ENCODE measurements at regions not wholly inside any gene's neighbourhood (a gene's known extent, or its start where the extent isn't known, plus 50 kb on each side); places are given as distances from the start of the nearest gene placed in this dataset.

- Histone ChIP-seq H3K27ac (no peak overlapping the region), H3K27me3 (replicated peaks) (no peaks in the 10 kb centered on the region), H3K36me3 (replicated peaks) (no peaks in the 10 kb centered on the region), H3K4me3 (ENCODE audit: low read depth, low read length) (no peak overlapping the region)
- no peak for DNase-seq
- TF ChIP-seq, protein P1, sequence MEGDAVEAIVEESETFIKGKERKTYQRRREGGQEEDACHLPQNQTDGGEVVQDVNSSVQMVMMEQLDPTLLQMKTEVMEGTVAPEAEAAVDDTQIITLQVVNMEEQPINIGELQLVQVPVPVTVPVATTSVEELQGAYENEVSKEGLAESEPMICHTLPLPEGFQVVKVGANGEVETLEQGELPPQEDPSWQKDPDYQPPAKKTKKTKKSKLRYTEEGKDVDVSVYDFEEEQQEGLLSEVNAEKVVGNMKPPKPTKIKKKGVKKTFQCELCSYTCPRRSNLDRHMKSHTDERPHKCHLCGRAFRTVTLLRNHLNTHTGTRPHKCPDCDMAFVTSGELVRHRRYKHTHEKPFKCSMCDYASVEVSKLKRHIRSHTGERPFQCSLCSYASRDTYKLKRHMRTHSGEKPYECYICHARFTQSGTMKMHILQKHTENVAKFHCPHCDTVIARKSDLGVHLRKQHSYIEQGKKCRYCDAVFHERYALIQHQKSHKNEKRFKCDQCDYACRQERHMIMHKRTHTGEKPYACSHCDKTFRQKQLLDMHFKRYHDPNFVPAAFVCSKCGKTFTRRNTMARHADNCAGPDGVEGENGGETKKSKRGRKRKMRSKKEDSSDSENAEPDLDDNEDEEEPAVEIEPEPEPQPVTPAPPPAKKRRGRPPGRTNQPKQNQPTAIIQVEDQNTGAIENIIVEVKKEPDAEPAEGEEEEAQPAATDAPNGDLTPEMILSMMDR (IDR thresholded peaks at IDR 0.05; ENCODE audit: low read depth, low read length, missing control alignments), result no peak
- in situ Hi-C loops (cut with HindIII; ENCODE audit: low pct_ligation_motif_present, low sequenced_read_pairs), result no loop called here
Observed at GRCh38 chr9:78397045-78397444, 100.1 kb downstream of the PSAT1 start.

DNA sequence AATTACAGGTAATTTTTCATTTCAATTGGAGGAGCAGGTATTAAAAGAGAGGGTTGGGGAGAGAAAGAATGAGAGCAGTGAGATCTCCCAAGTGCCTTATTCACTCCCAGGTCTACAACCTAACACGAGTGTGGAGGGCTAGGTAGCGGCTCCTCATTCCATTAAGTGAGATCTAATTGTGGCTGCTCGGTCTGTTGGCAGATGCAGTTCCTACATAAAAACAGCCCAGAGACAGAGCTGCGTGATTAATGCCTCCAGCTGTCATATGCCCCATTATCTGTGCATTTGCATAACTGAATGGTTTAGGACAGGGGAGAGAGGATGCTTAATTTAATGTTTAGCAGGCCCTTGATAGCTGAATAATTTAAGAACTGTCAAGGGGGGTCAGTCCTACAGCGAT lies 100.5 kb downstream of the PSAT1 start:
- no peak overlapping the region for H3K4me3 ChIP-seq (ENCODE audit: low read depth, low read length)
- TF ChIP-seq, protein P1 (IDR thresholded peaks at IDR 0.05; ENCODE audit: low read depth, low read length, missing control alignments), result no peak
- in situ Hi-C loops (cut with HindIII; ENCODE audit: low pct_ligation_motif_present, low sequenced_read_pairs), result no loop called here
- H3K27ac ChIP-seq, result no peak overlapping the region
- H3K36me3 ChIP-seq (replicated peaks), result no peaks in the 10 kb centered on the region
- H3K27me3 ChIP-seq (replicated peaks), result no peaks in the 10 kb centered on the region
- DNase-seq, result no peak

- Histone ChIP-seq H3K4me3 (ENCODE audit: low read depth, low read length) (no peak overlapping the region), H3K36me3 (replicated peaks) (no peaks in the 10 kb centered on the region), H3K27me3 (replicated peaks) (no peaks in the 10 kb centered on the region), H3K27ac (no peak overlapping the region)
- in situ Hi-C loops (cut with HindIII; ENCODE audit: low pct_ligation_motif_present, low sequenced_read_pairs), result no loop called here
- TF ChIP-seq, protein P1 (IDR thresholded peaks at IDR 0.05; ENCODE audit: low read depth, low read length, missing control alignments), result no peak
- no peak for DNase-seq
Observed at GRCh38 chr9:78399153-78399552, 102.2 kb downstream of the PSAT1 start.

- in situ Hi-C loops (cut with HindIII; ENCODE audit: low pct_ligation_motif_present, low sequenced_read_pairs), result no loop called here
- H3K36me3 ChIP-seq (replicated peaks), result no peaks in the 10 kb centered on the region
- no peak overlapping the region for H3K27ac ChIP-seq
- no peak overlapping the region for H3K4me3 ChIP-seq (ENCODE audit: low read depth, low read length)
- TF ChIP-seq, protein P1 (IDR thresholded peaks at IDR 0.05; ENCODE audit: low read depth, low read length, missing control alignments), result no peak
- no peaks in the 10 kb centered on the region for H3K27me3 ChIP-seq (replicated peaks)
- DNase-seq, result no peak
Observed at GRCh38 chr9:78400496-78400895, 103.6 kb downstream of the PSAT1 start.

- DNase-seq, result no peak
- in situ Hi-C loops (cut with HindIII; ENCODE audit: low pct_ligation_motif_present, low sequenced_read_pairs), result no loop called here
- Histone ChIP-seq H3K4me3 (ENCODE audit: low read depth, low read length) (no peak overlapping the region), H3K27ac (no peak overlapping the region), H3K36me3 (replicated peaks) (no peaks in the 10 kb centered on the region), H3K27me3 (replicated peaks) (no peaks in the 10 kb centered on the region)
- TF ChIP-seq, protein P1 (IDR thresholded peaks at IDR 0.05; ENCODE audit: low read depth, low read length, missing control alignments), result no peak
Observed at GRCh38 chr9:78405461-78405860, 108.5 kb downstream of the PSAT1 start.

DNA sequence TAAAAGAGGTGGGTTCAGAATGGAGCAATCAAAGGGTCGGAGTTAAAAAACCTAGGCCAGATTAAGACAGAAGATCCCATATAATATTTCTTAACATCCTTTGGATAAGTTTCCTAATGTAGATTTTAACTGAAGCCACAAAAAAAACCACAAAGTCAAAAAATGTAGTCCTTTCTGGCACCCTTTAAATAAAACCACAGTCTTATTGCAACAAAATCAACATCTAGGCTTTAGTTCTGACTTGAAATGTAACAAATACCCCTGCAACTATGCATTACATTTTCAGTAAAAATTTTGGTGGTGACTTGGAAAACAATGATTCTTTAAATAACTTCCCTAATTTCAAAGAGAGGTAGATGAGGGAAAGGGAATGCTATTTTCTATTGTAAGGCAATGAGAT lies 109.2 kb downstream of the PSAT1 start:
- in situ Hi-C loops (cut with HindIII; ENCODE audit: low pct_ligation_motif_present, low sequenced_read_pairs), result no loop called here
- H3K4me3 ChIP-seq (ENCODE audit: low read depth, low read length), result no peak overlapping the region
- H3K27me3 ChIP-seq (replicated peaks), result no peaks in the 10 kb centered on the region
- TF ChIP-seq, protein P1 (IDR thresholded peaks at IDR 0.05; ENCODE audit: low read depth, low read length, missing control alignments), result no peak
- no peaks in the 10 kb centered on the region for H3K36me3 ChIP-seq (replicated peaks)
- no peak for DNase-seq
- H3K27ac ChIP-seq, result no peak overlapping the region
